B cell (primary cell): ENCODE measurements at regions not wholly inside any gene's neighbourhood (a gene's known extent, or its start where the extent isn't known, plus 50 kb on each side); places are given as distances from the start of the nearest gene placed in this dataset.

Experiments
- ATAC-seq: fragments of 200-7000 bp; cut with Tn5 transposase; one replicate; pipeline ENCODE4 v1.10.0; 2021; ENCODE audit warnings: low read depth, mild to moderate bottlenecking, moderate number of reproducible peaks, moderate library complexity
- CTCF ChIA-PET: fragments of 350-600 bp; sonication (Branson Sonifier 250); formaldehyde crosslinking; loops from one replicate; lab custom pipeline; 2021; ENCODE audit warnings: antibody characterized with exemption, inconsistent platforms; lab: Charles Lee
- POLR2A ChIA-PET: fragments of 350-600 bp; sonication (Branson Sonifier 250); formaldehyde crosslinking; loops from one replicate; lab custom pipeline; 2021; ENCODE audit warnings: antibody characterized with exemption; lab: Charles Lee
- DNase-seq: peaks from one replicate; pipeline ENCODE4 v3.0.0; 2013
- H2AFZ ChIP-seq: 2 replicates; pipeline ENCODE4 v1.6.1; 2012; ENCODE audit warnings: mild to moderate bottlenecking, low read depth, low read length; ENCODE audit not compliant: insufficient read depth, poor library complexity, severe bottlenecking
- H3K27ac ChIP-seq, 2 donors: 1 replicate in 1 of 2; 2 replicates in 1 of 2; pipeline ENCODE4 v1.5.1; 2012 to 2013; ENCODE audit warnings: low read length in 2 of 2, mild to moderate bottlenecking in 2 of 2, moderate library complexity in 1 of 2
- H3K27me3 ChIP-seq, 4 experiments: fragments of 200-600 bp in 1 of 4; sonication (generic) in 1 of 4; replicated peaks in 1 of 4; 1 replicate in 2 of 4; 2 replicates in 2 of 4; pipeline versions ENCODE4 v1.6.1 to v1.7.0; 2013 to 2016; ENCODE audit warnings: low read length in 3 of 4, mild to moderate bottlenecking in 2 of 4, mixed read lengths in 1 of 4, moderate library complexity in 1 of 4; ENCODE audit not compliant: insufficient read depth in 4 of 4, control insufficient read depth in 3 of 4; ENCODE audit errors: control extremely low read depth in 1 of 4
- H3K36me3 ChIP-seq, 2 experiments: replicated peaks in 1 of 2; 1 replicate in 1 of 2; 2 replicates in 1 of 2; pipeline versions ENCODE4 v1.6.1 to v1.7.1; 2013; ENCODE audit warnings: low read length in 1 of 2; ENCODE audit not compliant: insufficient read depth in 2 of 2, control insufficient read depth in 1 of 2; ENCODE audit errors: control extremely low read depth in 1 of 2, extremely low read depth in 1 of 2
- H3K4me1 ChIP-seq, 2 donors: fragments of 200-600 bp in 1 of 2; sonication (generic) in 1 of 2; 1 replicate in 1 of 2; 2 replicates in 1 of 2; pipeline versions ENCODE4 v1.5.1 to v1.6.1; 2013 to 2017; ENCODE audit warnings: low read length in 2 of 2; ENCODE audit not compliant: control insufficient read depth in 2 of 2, insufficient read depth in 2 of 2
- H3K4me2 ChIP-seq: replicated peaks from 2 replicates; pipeline ENCODE3; 2012; ENCODE audit warnings: mild to moderate bottlenecking, low read depth, low read length; ENCODE audit not compliant: poor library complexity, severe bottlenecking
- H3K4me3 ChIP-seq, 5 experiments: fragments of 200-600 bp in 1 of 5; sonication (generic) in 1 of 5; 1 replicate in 3 of 5; 2 replicates in 2 of 5; pipeline versions ENCODE4 v1.5.1 to v1.7.0; 2011 to 2016; ENCODE audit warnings: low read length in 4 of 5, mild to moderate bottlenecking in 4 of 5, low read depth in 2 of 5, control low read depth in 1 of 5, moderate library complexity in 1 of 5; ENCODE audit not compliant: insufficient read depth in 1 of 5; ENCODE audit errors: control extremely low read depth in 1 of 5, extremely low read depth in 1 of 5
- H3K79me2 ChIP-seq: fragments of 200-600 bp; sonication (generic); one replicate; pipeline ENCODE4 v1.6.0; 2016; ENCODE audit warnings: low read length; ENCODE audit not compliant: control insufficient read depth, insufficient read depth
- H3K9ac ChIP-seq: fragments of 200-600 bp; sonication (generic); 2 replicates; pipeline ENCODE4 v1.6.1; 2017; ENCODE audit warnings: mild to moderate bottlenecking, low read length, moderate library complexity
- H3K9me3 ChIP-seq, 3 donors: one replicate each; pipeline versions ENCODE4 v1.6.1 to v1.7.1; 2013; ENCODE audit warnings: low read length in 2 of 3; ENCODE audit not compliant: control insufficient read depth in 2 of 3, insufficient read depth in 1 of 3; ENCODE audit errors: control extremely low read depth in 1 of 3
- H4K20me1 ChIP-seq: 2 replicates; pipeline ENCODE4 v1.6.0; 2012; ENCODE audit warnings: mild to moderate bottlenecking, low read length; ENCODE audit not compliant: insufficient read depth, control insufficient read depth, poor library complexity, severe bottlenecking
- H3K27ac Mint-ChIP-seq: one replicate; pipeline ENCODE4 v1.8.0; 2021; ENCODE audit warnings: mixed read lengths
- H3K27me3 Mint-ChIP-seq: one replicate; pipeline ENCODE4 v1.8.0; 2021; ENCODE audit warnings: mixed read lengths
- H3K4me1 Mint-ChIP-seq: one replicate; pipeline ENCODE4 v1.8.0; 2021; ENCODE audit warnings: mixed read lengths
- H3K4me3 Mint-ChIP-seq: one replicate; pipeline ENCODE4 v1.8.0; 2021; ENCODE audit warnings: mixed read lengths
- H3K9me3 Mint-ChIP-seq: one replicate; pipeline ENCODE4 v1.8.0; 2022; ENCODE audit warnings: mixed read lengths; ENCODE audit not compliant: insufficient read depth
- CTCF ChIP-seq: fragments of 200-600 bp; IDR thresholded peaks from one replicate; pipeline ENCODE4 v1.8.0; 2022; ENCODE audit warnings: antibody characterized with exemption, mild to moderate bottlenecking
- EZH2 ChIP-seq: IDR thresholded peaks from 2 replicates; pipeline ENCODE4 v1.6.1; 2012; ENCODE audit warnings: borderline replicate concordance, low read depth, mild to moderate bottlenecking, moderate library complexity, low read length; ENCODE audit not compliant: insufficient read depth, poor library complexity, severe bottlenecking
- WGBS: methylation state at CpG from one replicate; pipeline ENCODE4 v1.1.5; 2013; ENCODE audit warnings: missing lambda C conversion rate; ENCODE audit not compliant: insufficient coverage; 5-methylcytosine and 5-hydroxymethylcytosine counted together
- intact Hi-C: fragments of 100-400 bp; cut with micrococcal nuclease; formaldehyde crosslinking; loops from one replicate; pipeline ENCODE4 v1.10.0; 2022

GRCh38 chr1:58886611-58887010, 102.8 kb upstream of the JUN start:
- intact Hi-C loops = no loop called here
- H4K20me1 ChIP-seq = no peaks in the 10 kb centered on the region
- DNase-seq = no peak
- no peak overlapping the region for H3K27ac Mint-ChIP-seq
- peaks cover 21% of the 10 kb centered on the region for H3K4me1 Mint-ChIP-seq
- no peaks in the 10 kb centered on the region for H3K79me2 ChIP-seq
- WGBS = 94% methylated on average over 3 of the region's 4 CpGs
- no peaks in the 10 kb centered on the region for H3K9me3 ChIP-seq
- POLR2A ChIA-PET = no interaction called here
- no peak overlapping the region for H3K4me3 ChIP-seq
- H3K9me3 Mint-ChIP-seq = no peaks in the 10 kb centered on the region
- H3K27me3 Mint-ChIP-seq = no peaks in the 10 kb centered on the region
- ATAC-seq = no peak
- no peak overlapping the region for H3K4me3 Mint-ChIP-seq
- TF ChIP-seq CTCF (no peak), EZH2 (no peak)
- no peak overlapping the region for H3K4me2 ChIP-seq
- no peaks in the 10 kb centered on the region for H3K36me3 ChIP-seq
- CTCF ChIA-PET = no interaction called here
- H3K27ac ChIP-seq = no peak overlapping the region
- no peaks in the 10 kb centered on the region for H3K27me3 ChIP-seq
- H3K9ac ChIP-seq = no peak overlapping the region
- no peak overlapping the region for H2AFZ ChIP-seq
- H3K4me1 ChIP-seq = peaks cover 22 to 26% of the 10 kb centered on the region in 2 donors

- no peak overlapping the region for H3K4me3 Mint-ChIP-seq
- ChIA-PET POLR2A (no interaction called here), CTCF (no interaction called here)
- H3K9ac ChIP-seq = no peak overlapping the region
- no peak overlapping the region for H2AFZ ChIP-seq
- H3K4me2 ChIP-seq = no peak overlapping the region
- H3K27ac ChIP-seq = no peak overlapping the region
- no peaks in the 10 kb centered on the region for H4K20me1 ChIP-seq
- intact Hi-C loops = no loop called here
- no peak for ATAC-seq
- peaks cover 22 to 26% of the 10 kb centered on the region in 2 donors for H3K4me1 ChIP-seq
- no peak overlapping the region for H3K27ac Mint-ChIP-seq
- H3K9me3 Mint-ChIP-seq = no peaks in the 10 kb centered on the region
- no peaks in the 10 kb centered on the region for H3K27me3 Mint-ChIP-seq
- no peak for DNase-seq
- H3K4me1 Mint-ChIP-seq = peaks cover 19% of the 10 kb centered on the region
- no peaks in the 10 kb centered on the region for H3K79me2 ChIP-seq
- no peaks in the 10 kb centered on the region for H3K27me3 ChIP-seq
- H3K4me3 ChIP-seq = no peak overlapping the region
- H3K36me3 ChIP-seq = no peaks in the 10 kb centered on the region
- no peaks in the 10 kb centered on the region for H3K9me3 ChIP-seq
- TF ChIP-seq CTCF (no peak), EZH2 (no peak)
These were observed 103.2 kb upstream of the JUN start for GRCh38 chr1:58887059-58887458.
